Endothelial cell of umbilical vein (primary cell): ENCODE measurements at regions not wholly inside any gene's neighbourhood (a gene's known extent, or its start where the extent isn't known, plus 50 kb on each side); places are given as distances from the start of the nearest gene placed in this dataset.

Experiments
- BruUV-seq: library from RNA; stranded (reverse); fragments of 400-500 nt; replicated peaks from 2 replicates; lab custom pipeline; 2021; lab: Mats Ljungman, UMichigan
- CTCF ChIA-PET: fragments of 300-600, 350-600 bp; sonication (Branson Sonifier 250); formaldehyde crosslinking; loops from one replicate; lab custom pipeline; 2021; ENCODE audit warnings: antibody characterized with exemption, inconsistent platforms; lab: Charles Lee
- POLR2A ChIA-PET: fragments of 300-600, 350-600 bp; sonication (Branson Sonifier 250); formaldehyde crosslinking; loops from one replicate; lab custom pipeline; 2021; ENCODE audit warnings: antibody characterized with exemption, inconsistent platforms; lab: Charles Lee
- DNase-seq: peaks from one replicate; pipeline ENCODE4 v3.0.0-alpha.2; 2011; ENCODE audit warnings: low read depth, low spot score
- FAIRE-seq: peaks from 2 replicates; lab custom pipeline; 2011; peaks lifted over from hg19 to GRCh38; lab: Jason Lieb, UNC
- H2AFZ ChIP-seq: 2 replicates; pipeline ENCODE4 v1.6.0; 2012; ENCODE audit warnings: low read depth, low read length, control low read depth, inconsistent platforms
- H3K27ac ChIP-seq: 2 replicates; pipeline ENCODE4 v1.5.1; 2011; ENCODE audit warnings: low read depth, mild to moderate bottlenecking, control low read depth, low read length, moderate library complexity; ENCODE audit not compliant: insufficient read depth
- H3K27me3 ChIP-seq, 2 experiments: 2 replicates each; pipeline versions ENCODE4 v1.6.0 to v1.6.1; 2011; ENCODE audit warnings: low read length in 2 of 2, mixed read lengths in 1 of 2; ENCODE audit not compliant: control insufficient read depth in 2 of 2, insufficient read depth in 2 of 2
- H3K36me3 ChIP-seq, 2 experiments: 2 replicates in 1 of 2; 3 replicates in 1 of 2; pipeline ENCODE4 v1.5.1; 2011; ENCODE audit warnings: low read length in 2 of 2, mild to moderate bottlenecking in 1 of 2, moderate library complexity in 1 of 2; ENCODE audit not compliant: control insufficient read depth in 2 of 2, insufficient read depth in 2 of 2; ENCODE audit errors: extremely low read depth in 1 of 2
- H3K4me1 ChIP-seq: 3 replicates; pipeline ENCODE4 v1.5.1; 2011; ENCODE audit warnings: mild to moderate bottlenecking, low read length; ENCODE audit not compliant: control insufficient read depth, insufficient read depth; ENCODE audit errors: extremely low read depth
- H3K4me2 ChIP-seq: 2 replicates; pipeline ENCODE4 v1.6.1; 2011; ENCODE audit warnings: low read length, control low read depth, mixed read lengths; ENCODE audit not compliant: insufficient read depth
- H3K4me3 ChIP-seq, 3 experiments: fragments of 200-600 bp in 1 of 3; sonication (generic), shearing (Covaris generic) in 1 of 3; replicated peaks in 1 of 3; 2 replicates each; pipeline ENCODE4 v1.5.1; 2011 to 2016; ENCODE audit warnings: control low read depth in 3 of 3, low read length in 3 of 3, mild to moderate bottlenecking in 2 of 3, inconsistent platforms in 1 of 3, low read depth in 1 of 3, moderate library complexity in 1 of 3; ENCODE audit not compliant: insufficient read depth in 1 of 3
- H3K79me2 ChIP-seq: 2 replicates; pipeline ENCODE4 v1.6.0; 2012; ENCODE audit warnings: low read length, inconsistent platforms; ENCODE audit not compliant: control insufficient read depth, insufficient read depth
- H3K9ac ChIP-seq: replicated peaks from 2 replicates; pipeline ENCODE3; 2011; ENCODE audit warnings: low read length, control low read depth; ENCODE audit not compliant: insufficient read depth; ENCODE audit errors: extremely low read depth
- H3K9me1 ChIP-seq: replicated peaks from 3 replicates; pipeline ENCODE4 v1.6.0; 2011; ENCODE audit warnings: mild to moderate bottlenecking, low read length; ENCODE audit not compliant: control insufficient read depth, insufficient read depth; ENCODE audit errors: extremely low read depth
- H3K9me3 ChIP-seq: replicated peaks from 2 replicates; pipeline ENCODE4 v1.5.1; 2012; ENCODE audit warnings: low read length, inconsistent platforms; ENCODE audit not compliant: control insufficient read depth, insufficient read depth
- H4K20me1 ChIP-seq: replicated peaks from 2 replicates; pipeline ENCODE3; 2011; ENCODE audit warnings: mild to moderate bottlenecking, low read length; ENCODE audit not compliant: control insufficient read depth, insufficient read depth; ENCODE audit errors: extremely low read depth
- EZH2 ChIP-seq: IDR thresholded peaks from 2 replicates; pipeline ENCODE4 v1.6.1; 2012; ENCODE audit warnings: borderline replicate concordance, low read depth, mild to moderate bottlenecking, moderate library complexity, low read length, inconsistent platforms; ENCODE audit not compliant: severe bottlenecking
- FOS ChIP-seq: IDR thresholded peaks from 2 replicates; pipeline ENCODE4 v1.6.1; 2011; ENCODE audit warnings: mild to moderate bottlenecking, low read length, moderate library complexity, borderline replicate concordance; ENCODE audit not compliant: insufficient read depth
- GATA2 ChIP-seq: IDR thresholded peaks from 2 replicates; pipeline ENCODE4 v1.7.0; 2011; ENCODE audit warnings: low read depth, mild to moderate bottlenecking, moderate library complexity, mixed read lengths, low read length; ENCODE audit not compliant: insufficient read length, insufficient read depth
- JUN ChIP-seq: IDR thresholded peaks from 2 replicates; pipeline ENCODE4 v1.6.1; 2011; ENCODE audit warnings: borderline replicate concordance, low read depth; ENCODE audit not compliant: insufficient read length, insufficient read depth
- MYC ChIP-seq: IDR thresholded peaks from one replicate; pipeline ENCODE4 v1.6.1; 2011; ENCODE audit warnings: mild to moderate bottlenecking, low read depth, low read length
- POLR2A ChIP-seq: IDR thresholded peaks from 2 replicates; pipeline ENCODE4 v1.6.1; 2012; ENCODE audit warnings: low read depth, mild to moderate bottlenecking, control low read depth, low read length
- POLR2AphosphoS5 ChIP-seq: IDR thresholded peaks from 2 replicates; pipeline ENCODE4 v1.6.1; 2012; ENCODE audit warnings: low read depth, mild to moderate bottlenecking, control low read depth, low read length, moderate library complexity; ENCODE audit not compliant: insufficient read depth
- dilution Hi-C: fragments of 300-500 bp; cut with MboI; formaldehyde crosslinking; loops from one replicate; pipeline ENCODE4 v1.15.0; 2019; ENCODE audit warnings: low sequenced_read_pairs; ENCODE audit not compliant: extremely low pct_ligation_motif_present
- intact Hi-C: fragments of 100-400 bp; cut with micrococcal nuclease; formaldehyde crosslinking; loops from one replicate; pipeline ENCODE4 v1.10.0; 2022
- TF ChIP-seq, protein P1 (sequence below), 2 donors: IDR thresholded peaks; 1 replicate in 1 of 2; 2 replicates in 1 of 2; pipeline ENCODE4 v1.5.1; 2011; ENCODE audit warnings: low read length in 2 of 2, mild to moderate bottlenecking in 2 of 2, moderate library complexity in 2 of 2, control low read depth in 1 of 2, inconsistent platforms in 1 of 2, low read depth in 1 of 2; ENCODE audit not compliant: insufficient read depth in 1 of 2; ENCODE audit errors: extremely low read depth in 1 of 2
- TF ChIP-seq, protein P2 (sequence below): IDR thresholded peaks from 2 replicates; pipeline ENCODE4 v1.6.1; 2011; ENCODE audit not compliant: insufficient read depth, insufficient read length

DNA sequence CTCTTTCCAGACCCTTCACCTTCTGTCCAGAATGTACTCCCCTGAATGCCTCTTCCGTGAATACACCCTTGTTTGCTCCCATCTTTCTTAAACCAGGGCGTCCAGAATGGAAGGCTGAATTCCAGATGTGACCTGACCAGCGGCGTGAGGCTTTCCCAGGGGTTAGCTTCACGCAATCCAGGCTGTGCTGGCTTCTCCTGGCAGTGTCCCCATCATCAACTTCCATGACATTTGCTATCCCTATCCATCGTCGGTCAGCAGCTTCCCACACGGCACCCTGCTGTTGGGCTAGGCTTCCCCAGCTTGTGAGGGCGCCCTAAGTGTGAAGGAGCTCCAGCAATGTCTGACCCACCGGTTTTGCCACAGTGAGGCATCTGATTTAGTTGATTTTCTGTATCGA, 339.8 kb upstream of the TNRC6C start:
- TF ChIP-seq JUN (no peak), EZH2 (no peak), MYC (no peak), POLR2A (no peak), POLR2AphosphoS5 (no peak), FOS (no peak), GATA2 (no peak)
- TF ChIP-seq, protein P1, sequence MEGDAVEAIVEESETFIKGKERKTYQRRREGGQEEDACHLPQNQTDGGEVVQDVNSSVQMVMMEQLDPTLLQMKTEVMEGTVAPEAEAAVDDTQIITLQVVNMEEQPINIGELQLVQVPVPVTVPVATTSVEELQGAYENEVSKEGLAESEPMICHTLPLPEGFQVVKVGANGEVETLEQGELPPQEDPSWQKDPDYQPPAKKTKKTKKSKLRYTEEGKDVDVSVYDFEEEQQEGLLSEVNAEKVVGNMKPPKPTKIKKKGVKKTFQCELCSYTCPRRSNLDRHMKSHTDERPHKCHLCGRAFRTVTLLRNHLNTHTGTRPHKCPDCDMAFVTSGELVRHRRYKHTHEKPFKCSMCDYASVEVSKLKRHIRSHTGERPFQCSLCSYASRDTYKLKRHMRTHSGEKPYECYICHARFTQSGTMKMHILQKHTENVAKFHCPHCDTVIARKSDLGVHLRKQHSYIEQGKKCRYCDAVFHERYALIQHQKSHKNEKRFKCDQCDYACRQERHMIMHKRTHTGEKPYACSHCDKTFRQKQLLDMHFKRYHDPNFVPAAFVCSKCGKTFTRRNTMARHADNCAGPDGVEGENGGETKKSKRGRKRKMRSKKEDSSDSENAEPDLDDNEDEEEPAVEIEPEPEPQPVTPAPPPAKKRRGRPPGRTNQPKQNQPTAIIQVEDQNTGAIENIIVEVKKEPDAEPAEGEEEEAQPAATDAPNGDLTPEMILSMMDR (IDR thresholded peaks at IDR 0.05; ENCODE audit: extremely low read depth in 1 of 2, insufficient read depth in 1 of 2, low read depth in 1 of 2, low read length in 2 of 2), result no peak
- TF ChIP-seq, protein P2, sequence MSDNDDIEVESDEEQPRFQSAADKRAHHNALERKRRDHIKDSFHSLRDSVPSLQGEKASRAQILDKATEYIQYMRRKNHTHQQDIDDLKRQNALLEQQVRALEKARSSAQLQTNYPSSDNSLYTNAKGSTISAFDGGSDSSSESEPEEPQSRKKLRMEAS, result no peak
- no peak for FAIRE-seq
- POLR2A ChIA-PET, result no interaction called here

More for the DNA sequence above, 339.8 kb upstream of the TNRC6C start:
- CTCF ChIA-PET, result no interaction called here
- Histone ChIP-seq H3K36me3 (no peaks in the 10 kb centered on the region), H3K27ac (no peak overlapping the region), H3K4me2 (no peak overlapping the region), H3K27me3 (no peaks in the 10 kb centered on the region), H3K9me1 (no peaks in the 10 kb centered on the region), H3K4me3 (no peak overlapping the region), H3K4me1 (no peaks in the 10 kb centered on the region), H4K20me1 (no peaks in the 10 kb centered on the region), H2AFZ (no peak overlapping the region), H3K9me3 (no peaks in the 10 kb centered on the region), H3K79me2 (no peaks in the 10 kb centered on the region), H3K9ac (no peak overlapping the region)
- intact Hi-C loops (no loop called here), dilution Hi-C loops (no loop called here)
- BruUV-seq, result no TSS peak
- no peak for DNase-seq
